Sigmoid colon (tissue), 6 donors: ENCODE measurements at regions not wholly inside any gene's neighbourhood (a gene's known extent, or its start where the extent isn't known, plus 50 kb on each side); places are given as distances from the start of the nearest gene placed in this dataset.

Experiments
- DNase-seq: peaks from one replicate; pipeline ENCODE4 v3.0.0-alpha.2; 2019
- H3K27ac ChIP-seq, 4 donors: fragments of 200-600 bp; sonication (generic); one replicate each; pipeline ENCODE4 v1.5.1; 2016 to 2019; ENCODE audit warnings: mild to moderate bottlenecking in 1 of 4
- H3K27me3 ChIP-seq, 3 donors: fragments of 200-600 bp; sonication (generic); one replicate each; pipeline ENCODE4 v1.5.1; 2019; ENCODE audit warnings: mild to moderate bottlenecking in 1 of 3
- H3K36me3 ChIP-seq, 4 donors: fragments of 200-600 bp; sonication (generic); one replicate each; pipeline ENCODE4 v1.5.1; 2016 to 2019
- H3K4me1 ChIP-seq, 4 donors: fragments of 200-600 bp; sonication (generic); one replicate each; pipeline ENCODE4 v1.5.1; 2017 to 2019
- H3K4me3 ChIP-seq, 4 donors: fragments of 200-600 bp; sonication (generic); one replicate each; pipeline ENCODE4 v1.5.1; 2017 to 2019; ENCODE audit warnings: mild to moderate bottlenecking in 2 of 4, moderate library complexity in 1 of 4
- H3K9me3 ChIP-seq, 4 donors: fragments of 200-600 bp in 3 of 4; sonication (generic) in 3 of 4; one replicate each; pipeline versions ENCODE4 v1.5.1 to v1.6.1; 2013 to 2019
- EP300 ChIP-seq, 4 donors: sonication (generic); formaldehyde crosslinking; IDR thresholded peaks; one replicate each; pipeline ENCODE4 v1.6.1; 2017; ENCODE audit warnings: antibody characterized with exemption in 4 of 4
- POLR2A ChIP-seq, 2 donors: fragments of 450-650 bp; IDR thresholded peaks; one replicate each; pipeline ENCODE4 v1.6.1; 2016; ENCODE audit warnings: antibody characterized with exemption in 2 of 2, mild to moderate bottlenecking in 2 of 2, moderate library complexity in 2 of 2
- POLR2AphosphoS5 ChIP-seq, 4 donors: sonication (generic); formaldehyde crosslinking; IDR thresholded peaks; one replicate each; pipeline ENCODE4 v1.6.1; 2017; ENCODE audit warnings: antibody characterized with exemption in 4 of 4
- WGBS, 2 donors: extraction: QIAGEN DNeasy Blood & Tissue Kit; methylation state at CpG; one replicate each; pipeline ENCODE4 v1.1.7; 2013; 5-methylcytosine and 5-hydroxymethylcytosine counted together
- intact Hi-C: fragments of 100-400 bp; cut with DNase I; formaldehyde crosslinking; loops from one replicate; pipeline ENCODE4 v1.15.1; 2023
- TF ChIP-seq, protein P1 (sequence below), 4 experiments: fragments of 450-650 bp in 3 of 4; fragments of 200-600 bp in 1 of 4; IDR thresholded peaks; one replicate each; pipeline ENCODE4 v1.5.1; 2016 to 2019; ENCODE audit warnings: antibody characterized with exemption in 4 of 4, mild to moderate bottlenecking in 3 of 4, moderate library complexity in 2 of 4
- donor health status: healthy with polysubstance abuse.
- donor health status: healthy.

- 91 to 92% methylated on average over 4 of the region's 4 CpGs for WGBS, 2 donors
- Histone ChIP-seq H3K4me1 (no peaks in the 10 kb centered on the region), H3K27me3 (no peaks in the 10 kb centered on the region), H3K9me3 (no peaks in the 10 kb centered on the region), H3K4me3 (no peak overlapping the region), H3K36me3 (no peaks in the 10 kb centered on the region), H3K27ac (no peak overlapping the region)
- intact Hi-C loops: no loop called here
- TF ChIP-seq POLR2A (IDR thresholded peaks at IDR 0.05): no peak
- TF ChIP-seq, protein P1, sequence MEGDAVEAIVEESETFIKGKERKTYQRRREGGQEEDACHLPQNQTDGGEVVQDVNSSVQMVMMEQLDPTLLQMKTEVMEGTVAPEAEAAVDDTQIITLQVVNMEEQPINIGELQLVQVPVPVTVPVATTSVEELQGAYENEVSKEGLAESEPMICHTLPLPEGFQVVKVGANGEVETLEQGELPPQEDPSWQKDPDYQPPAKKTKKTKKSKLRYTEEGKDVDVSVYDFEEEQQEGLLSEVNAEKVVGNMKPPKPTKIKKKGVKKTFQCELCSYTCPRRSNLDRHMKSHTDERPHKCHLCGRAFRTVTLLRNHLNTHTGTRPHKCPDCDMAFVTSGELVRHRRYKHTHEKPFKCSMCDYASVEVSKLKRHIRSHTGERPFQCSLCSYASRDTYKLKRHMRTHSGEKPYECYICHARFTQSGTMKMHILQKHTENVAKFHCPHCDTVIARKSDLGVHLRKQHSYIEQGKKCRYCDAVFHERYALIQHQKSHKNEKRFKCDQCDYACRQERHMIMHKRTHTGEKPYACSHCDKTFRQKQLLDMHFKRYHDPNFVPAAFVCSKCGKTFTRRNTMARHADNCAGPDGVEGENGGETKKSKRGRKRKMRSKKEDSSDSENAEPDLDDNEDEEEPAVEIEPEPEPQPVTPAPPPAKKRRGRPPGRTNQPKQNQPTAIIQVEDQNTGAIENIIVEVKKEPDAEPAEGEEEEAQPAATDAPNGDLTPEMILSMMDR (IDR thresholded peaks at IDR 0.05): no peak
- TF ChIP-seq EP300 (IDR thresholded peaks at IDR 0.05): no peak
- TF ChIP-seq POLR2AphosphoS5 (IDR thresholded peaks at IDR 0.05): no peak
- DNase-seq: no peak
Observed at GRCh38 chr6:163900570-163900969, 486.1 kb downstream of the QKI start.

GRCh38 chr6:163897669-163898068 is 483.2 kb downstream of the QKI start:
- Histone ChIP-seq H3K4me1 (no peaks in the 10 kb centered on the region), H3K36me3 (no peaks in the 10 kb centered on the region), H3K9me3 (no peaks in the 10 kb centered on the region), H3K27me3 (no peaks in the 10 kb centered on the region), H3K4me3 (no peak overlapping the region), H3K27ac (no peak overlapping the region)
- TF ChIP-seq POLR2A (IDR thresholded peaks at IDR 0.05): no peak
- TF ChIP-seq, protein P1 (IDR thresholded peaks at IDR 0.05): no peak
- no peak for TF ChIP-seq POLR2AphosphoS5 (IDR thresholded peaks at IDR 0.05)
- TF ChIP-seq EP300 (IDR thresholded peaks at IDR 0.05): no peak
- 80 to 84% methylated on average over 4 of the region's 4 CpGs for WGBS, 2 donors
- intact Hi-C loops: no loop called here
- no peak for DNase-seq

DNA sequence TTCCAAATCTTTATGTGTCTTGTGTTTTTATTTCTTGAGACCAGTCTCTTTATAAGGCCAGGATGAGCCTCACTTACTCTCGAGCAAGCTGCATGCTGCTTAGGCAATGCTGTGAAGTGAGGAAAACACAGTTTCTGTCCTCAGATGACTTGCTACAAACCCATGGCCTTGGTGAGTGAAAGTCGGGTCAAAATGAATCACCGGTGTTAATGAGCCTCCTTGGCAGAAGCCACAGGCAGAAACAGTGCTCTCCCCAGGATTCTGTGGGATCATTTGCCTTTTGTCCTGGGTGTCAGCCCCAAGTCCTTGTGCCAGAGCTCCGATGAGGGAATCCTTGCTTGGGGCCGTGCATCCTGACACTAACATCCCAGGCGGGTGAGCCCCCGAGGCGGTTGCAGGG is 482.5 kb downstream of the QKI start:
- H3K4me3 ChIP-seq: no peak overlapping the region
- intact Hi-C loops: no loop called here
- H3K9me3 ChIP-seq: no peaks in the 10 kb centered on the region
- WGBS, 2 donors: 86 to 89% methylated on average over 8 of the region's 8 CpGs
- H3K27me3 ChIP-seq: no peaks in the 10 kb centered on the region
- no peaks in the 10 kb centered on the region for H3K4me1 ChIP-seq
- TF ChIP-seq POLR2AphosphoS5 (IDR thresholded peaks at IDR 0.05) (no peak), POLR2A (IDR thresholded peaks at IDR 0.05) (no peak), EP300 (IDR thresholded peaks at IDR 0.05) (no peak)
- TF ChIP-seq, protein P1 (IDR thresholded peaks at IDR 0.05): no peak
- peak overlapping the region in 1 of 4 donors; percentile 38 for H3K27ac ChIP-seq
- no peak for DNase-seq
- no peaks in the 10 kb centered on the region for H3K36me3 ChIP-seq

DNA sequence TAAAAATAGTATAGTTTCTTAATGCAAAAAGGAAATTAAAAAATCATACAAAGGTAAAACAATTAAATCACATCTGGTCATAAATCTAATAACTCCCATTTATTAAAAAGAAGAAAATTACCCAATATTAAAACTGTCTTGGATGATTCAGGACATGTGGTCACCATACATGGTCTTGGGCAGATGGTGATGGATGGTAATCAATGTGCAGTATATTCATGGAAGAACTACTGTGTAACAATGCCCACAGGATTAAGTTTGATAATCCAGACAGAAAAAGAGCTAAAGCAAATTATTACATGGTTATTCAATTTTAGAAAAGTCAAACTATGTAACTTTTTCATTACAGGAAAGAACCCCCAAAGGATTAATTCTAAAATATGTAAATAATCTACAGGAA is 480.6 kb downstream of the QKI start:
- H3K4me1 ChIP-seq: no peaks in the 10 kb centered on the region

More for the DNA sequence above, 480.6 kb downstream of the QKI start:
- no peak overlapping the region for H3K27ac ChIP-seq
- H3K9me3 ChIP-seq: no peaks in the 10 kb centered on the region
- H3K4me3 ChIP-seq: no peak overlapping the region
- H3K27me3 ChIP-seq: no peaks in the 10 kb centered on the region
- TF ChIP-seq, protein P1 (IDR thresholded peaks at IDR 0.05): no peak
- TF ChIP-seq POLR2A (IDR thresholded peaks at IDR 0.05) (no peak), EP300 (IDR thresholded peaks at IDR 0.05) (no peak)
- no peaks in the 10 kb centered on the region for H3K36me3 ChIP-seq
- no peak for DNase-seq
- intact Hi-C loops: no loop called here
